Caki2 (cell line): ENCODE measurements at regions not wholly inside any gene's neighbourhood (a gene's known extent, or its start where the extent isn't known, plus 50 kb on each side); places are given as distances from the start of the nearest gene placed in this dataset.

Source experiments
- DNase-seq: peaks from one replicate; pipeline ENCODE4 v3.0.0-alpha.2; 2015; ENCODE audit warnings: low read depth
- in situ Hi-C: cut with HindIII; loops from 2 replicates; pipeline ENCODE4 v1.10.0; 2016; ENCODE audit warnings: low sequenced_read_pairs, low pct_unique_long_range_greater_than_20kb, mixed read lengths

- no peak for DNase-seq
- in situ Hi-C loops, result no loop called here
Measured at GRCh38 chr4:24265989-24266388, 318.4 kb downstream of the DHX15 start.

- in situ Hi-C loops, result no loop called here
Measured at GRCh38 chr4:24262616-24263015, 321.7 kb downstream of the DHX15 start.

GRCh38 chr4:24262084-24262483 lies 322.3 kb downstream of the DHX15 start:
- no peak for DNase-seq
- in situ Hi-C loops, result no loop called here

More at GRCh38 chr4:24262616-24263015, 321.7 kb downstream of the DHX15 start:
- DNase-seq, result no peak

- in situ Hi-C loops, result no loop called here
- DNase-seq, result no peak
Measured at GRCh38 chr4:24260923-24261564, 323.3 kb downstream of the DHX15 start.

- in situ Hi-C loops, result no loop called here
- DNase-seq, result no peak
Measured at GRCh38 chr4:24260133-24260715, 324.1 kb downstream of the DHX15 start.

- no peak for DNase-seq
- in situ Hi-C loops, result no loop called here
Measured at GRCh38 chr4:24256547-24256946, 327.8 kb downstream of the DHX15 start.

GRCh38 chr4:24256066-24256465 lies 328.3 kb downstream of the DHX15 start:
- in situ Hi-C loops, result no loop called here
- no peak for DNase-seq

GRCh38 chr4:24252121-24252520 lies 332.2 kb downstream of the DHX15 start:
- DNase-seq, result no peak
- in situ Hi-C loops, result no loop called here

GRCh38 chr4:24251589-24251988 lies 332.8 kb downstream of the DHX15 start:
- in situ Hi-C loops, result no loop called here
- DNase-seq, result no peak

- in situ Hi-C loops, result no loop called here
- no peak for DNase-seq
Measured at GRCh38 chr4:24249972-24250371, 334.4 kb downstream of the DHX15 start.

- in situ Hi-C loops, result no loop called here
- no peak for DNase-seq
Measured at GRCh38 chr4:24248674-24249630, 335.4 kb downstream of the DHX15 start.

GRCh38 chr4:24245491-24245820 lies 338.9 kb downstream of the DHX15 start:
- no peak for DNase-seq
- in situ Hi-C loops, result no loop called here

GRCh38 chr4:24244663-24245490 lies 339.5 kb downstream of the DHX15 start:
- DNase-seq, result no peak
- in situ Hi-C loops, result no loop called here

GRCh38 chr4:24243641-24244040 lies 340.7 kb downstream of the DHX15 start:
- in situ Hi-C loops, result no loop called here
- DNase-seq, result no peak

GRCh38 chr4:24241511-24241910 lies 342.8 kb downstream of the DHX15 start:
- in situ Hi-C loops, result no loop called here
- DNase-seq, result no peak

- no peak for DNase-seq
- in situ Hi-C loops, result no loop called here
Measured at GRCh38 chr4:24240655-24241054, 343.7 kb downstream of the DHX15 start.

GRCh38 chr4:24237709-24238108 lies 346.6 kb downstream of the DHX15 start:
- no peak for DNase-seq
- in situ Hi-C loops, result no loop called here

GRCh38 chr4:24236532-24236931 lies 346.7 kb upstream of the PPARGC1A start:
- no peak for DNase-seq
- in situ Hi-C loops, result no loop called here

- DNase-seq, result no peak
- in situ Hi-C loops, result no loop called here
Measured at GRCh38 chr4:24236120-24236519, 346.3 kb upstream of the PPARGC1A start.
